ENCODE measurements at regions not wholly inside any gene's neighbourhood (a gene's known extent, or its start where the extent isn't known, plus 50 kb on each side); places are given as distances from the start of the nearest gene placed in this dataset.

- Histone ChIP-seq H3K4me1 (ENCODE audit: control insufficient read depth, insufficient read depth, low read length) (peaks cover 33% of the 10 kb centered on the region), H3K27me3 (ENCODE audit: control insufficient read depth, insufficient read depth, low read length) (peaks cover 6% of the 10 kb centered on the region)
These were observed 361.6 kb upstream of the SULF2 start for GRCh38 chr20:48146877-48147276.

GRCh38 chr20:48146308-48146707 is 361.0 kb upstream of the SULF2 start:
- Histone ChIP-seq H3K36me3 (ENCODE audit: control insufficient read depth, insufficient read depth, low read length) (no peaks in the 10 kb centered on the region), H3K4me1 (ENCODE audit: control insufficient read depth, insufficient read depth, low read length) (peaks cover 33% of the 10 kb centered on the region), H3K27ac (ENCODE audit: low read depth, low read length) (no peak overlapping the region), H3K4me3 (ENCODE audit: low read depth, low read length) (no peak overlapping the region), H3K9me3 (ENCODE audit: control insufficient read depth, insufficient read depth, low read length) (no peaks in the 10 kb centered on the region), H3K27me3 (ENCODE audit: control insufficient read depth, insufficient read depth, low read length) (peaks cover 4% of the 10 kb centered on the region)
- 55% methylated on average over 2 of the region's 3 CpGs for WGBS (ENCODE audit: insufficient coverage)
- DNase-seq (ENCODE audit: low read depth in 4 of 6, low spot score in 6 of 6), result no peak

More at GRCh38 chr20:48146877-48147276, 361.6 kb upstream of the SULF2 start:
- DNase-seq (ENCODE audit: low read depth in 4 of 6, low spot score in 6 of 6), result peak in 1 of 6 donors; percentile 47
- no peak overlapping the region for H3K4me3 ChIP-seq (ENCODE audit: low read depth, low read length)
- H3K36me3 ChIP-seq (ENCODE audit: control insufficient read depth, insufficient read depth, low read length), result no peaks in the 10 kb centered on the region
- H3K9me3 ChIP-seq (ENCODE audit: control insufficient read depth, insufficient read depth, low read length), result no peaks in the 10 kb centered on the region
- H3K27ac ChIP-seq (ENCODE audit: low read depth, low read length), result no peak overlapping the region
- 72% methylated on average over 3 of the region's 7 CpGs for WGBS (ENCODE audit: insufficient coverage)

- DNase-seq (ENCODE audit: low read depth in 4 of 6, low spot score in 6 of 6), result no peak
- Histone ChIP-seq H3K36me3 (ENCODE audit: control insufficient read depth, insufficient read depth, low read length) (no peaks in the 10 kb centered on the region), H3K4me3 (ENCODE audit: low read depth, low read length) (no peak overlapping the region), H3K4me1 (ENCODE audit: control insufficient read depth, insufficient read depth, low read length) (peaks cover 20% of the 10 kb centered on the region), H3K9me3 (ENCODE audit: control insufficient read depth, insufficient read depth, low read length) (no peaks in the 10 kb centered on the region), H3K27me3 (ENCODE audit: control insufficient read depth, insufficient read depth, low read length) (peaks cover 2% of the 10 kb centered on the region), H3K27ac (ENCODE audit: low read depth, low read length) (no peak overlapping the region)
- WGBS (ENCODE audit: insufficient coverage), result 80% methylated on average over 7 of the region's 10 CpGs
These were observed 358.3 kb upstream of the SULF2 start for GRCh38 chr20:48143435-48144081.

- Histone ChIP-seq H3K4me1 (ENCODE audit: control insufficient read depth, insufficient read depth, low read length) (peaks cover 17% of the 10 kb centered on the region), H3K4me3 (ENCODE audit: low read depth, low read length) (no peak overlapping the region), H3K27me3 (ENCODE audit: control insufficient read depth, insufficient read depth, low read length) (no peaks in the 10 kb centered on the region), H3K9me3 (ENCODE audit: control insufficient read depth, insufficient read depth, low read length) (no peaks in the 10 kb centered on the region), H3K36me3 (ENCODE audit: control insufficient read depth, insufficient read depth, low read length) (no peaks in the 10 kb centered on the region), H3K27ac (ENCODE audit: low read depth, low read length) (no peak overlapping the region)
- 37% methylated on average over 5 of the region's 6 CpGs for WGBS (ENCODE audit: insufficient coverage)
- DNase-seq (ENCODE audit: low read depth in 4 of 6, low spot score in 6 of 6), result no peak
These were observed 357.2 kb upstream of the SULF2 start for GRCh38 chr20:48142516-48142773.

GRCh38 chr20:48141660-48142515 is 356.6 kb upstream of the SULF2 start:
- Histone ChIP-seq H3K27ac (ENCODE audit: low read depth, low read length) (no peak overlapping the region), H3K4me1 (ENCODE audit: control insufficient read depth, insufficient read depth, low read length) (peaks cover 12% of the 10 kb centered on the region), H3K4me3 (ENCODE audit: low read depth, low read length) (no peak overlapping the region), H3K9me3 (ENCODE audit: control insufficient read depth, insufficient read depth, low read length) (no peaks in the 10 kb centered on the region), H3K27me3 (ENCODE audit: control insufficient read depth, insufficient read depth, low read length) (no peaks in the 10 kb centered on the region), H3K36me3 (ENCODE audit: control insufficient read depth, insufficient read depth, low read length) (no peaks in the 10 kb centered on the region)
- peak in 2 of 6 donors; percentile 22 to 50 for DNase-seq (ENCODE audit: low read depth in 4 of 6, low spot score in 6 of 6)
- WGBS (ENCODE audit: insufficient coverage), result 0% methylated on average over 1 of the region's 5 CpGs

- Histone ChIP-seq H3K27ac (ENCODE audit: low read depth, low read length) (no peak overlapping the region), H3K36me3 (ENCODE audit: control insufficient read depth, insufficient read depth, low read length) (no peaks in the 10 kb centered on the region), H3K4me3 (ENCODE audit: low read depth, low read length) (no peak overlapping the region), H3K9me3 (ENCODE audit: control insufficient read depth, insufficient read depth, low read length) (peaks cover 2% of the 10 kb centered on the region), H3K4me1 (ENCODE audit: control insufficient read depth, insufficient read depth, low read length) (peaks cover 9% of the 10 kb centered on the region), H3K27me3 (ENCODE audit: control insufficient read depth, insufficient read depth, low read length) (no peaks in the 10 kb centered on the region)
- DNase-seq (ENCODE audit: low read depth in 4 of 6, low spot score in 6 of 6), result no peak
- 91% methylated on average over 5 of the region's 6 CpGs for WGBS (ENCODE audit: insufficient coverage)
These were observed 354.2 kb upstream of the SULF2 start for GRCh38 chr20:48139262-48140041.

GRCh38 chr20:48132834-48133233 is 347.6 kb upstream of the SULF2 start:
- H3K4me1 ChIP-seq (ENCODE audit: control insufficient read depth, insufficient read depth, low read length), result peaks cover 4% of the 10 kb centered on the region
- no peaks in the 10 kb centered on the region for H3K27me3 ChIP-seq (ENCODE audit: control insufficient read depth, insufficient read depth, low read length)
- peaks cover 6% of the 10 kb centered on the region for H3K9me3 ChIP-seq (ENCODE audit: control insufficient read depth, insufficient read depth, low read length)
- no peak overlapping the region for H3K4me3 ChIP-seq (ENCODE audit: low read depth, low read length)
- H3K27ac ChIP-seq (ENCODE audit: low read depth, low read length), result no peak overlapping the region
- H3K36me3 ChIP-seq (ENCODE audit: control insufficient read depth, insufficient read depth, low read length), result no peaks in the 10 kb centered on the region
- DNase-seq (ENCODE audit: low read depth in 4 of 6, low spot score in 6 of 6), result no peak

GRCh38 chr20:48131581-48131980 is 346.3 kb upstream of the SULF2 start:
- Histone ChIP-seq H3K4me1 (ENCODE audit: control insufficient read depth, insufficient read depth, low read length) (peaks cover 5% of the 10 kb centered on the region), H3K9me3 (ENCODE audit: control insufficient read depth, insufficient read depth, low read length) (peaks cover 6% of the 10 kb centered on the region), H3K4me3 (ENCODE audit: low read depth, low read length) (no peak overlapping the region), H3K27me3 (ENCODE audit: control insufficient read depth, insufficient read depth, low read length) (no peaks in the 10 kb centered on the region), H3K27ac (ENCODE audit: low read depth, low read length) (peak overlapping the region; percentile 44), H3K36me3 (ENCODE audit: control insufficient read depth, insufficient read depth, low read length) (no peaks in the 10 kb centered on the region)
- no CpG with 5 or more reads among the region's 3 CpGs for WGBS (ENCODE audit: insufficient coverage)
- peak in 3 of 6 donors; percentile 57 to 84 (median 81) for DNase-seq (ENCODE audit: low read depth in 4 of 6, low spot score in 6 of 6)

GRCh38 chr20:48129345-48129942 is 344.2 kb upstream of the SULF2 start:
- H3K27ac ChIP-seq (ENCODE audit: low read depth, low read length), result no peak overlapping the region
- H3K9me3 ChIP-seq (ENCODE audit: control insufficient read depth, insufficient read depth, low read length), result peaks cover 4% of the 10 kb centered on the region
- WGBS (ENCODE audit: insufficient coverage), result 77% methylated on average over 4 of the region's 5 CpGs

More at GRCh38 chr20:48129345-48129942, 344.2 kb upstream of the SULF2 start:
- peak in 1 of 6 donors; percentile 27 for DNase-seq (ENCODE audit: low read depth in 4 of 6, low spot score in 6 of 6)
- Histone ChIP-seq H3K36me3 (ENCODE audit: control insufficient read depth, insufficient read depth, low read length) (no peaks in the 10 kb centered on the region), H3K4me3 (ENCODE audit: low read depth, low read length) (no peak overlapping the region), H3K4me1 (ENCODE audit: control insufficient read depth, insufficient read depth, low read length) (peaks cover 12% of the 10 kb centered on the region), H3K27me3 (ENCODE audit: control insufficient read depth, insufficient read depth, low read length) (no peaks in the 10 kb centered on the region)

Data from spinal cord (tissue), 9 donors.